HG03039 (cell line): ENCODE measurements at regions not wholly inside any gene's neighbourhood (a gene's known extent, or its start where the extent isn't known, plus 50 kb on each side); places are given as distances from the start of the nearest gene placed in this dataset.
"Not testable (repeated sequence)": the region's sequence is repeated elsewhere in the genome, so short reads cannot be mapped to it uniquely, and the experiment has no call there.

ENCODE experiments used
- ATAC-seq: cut with Tn5 transposase; IDR thresholded peaks from one replicate; pipeline ENCODE4 v1.9.1; 2021; ENCODE audit warnings: mild to moderate bottlenecking, moderate library complexity; ENCODE audit not compliant: unreplicated experiment

- no peak for ATAC-seq
Observed at GRCh38 chr6:164408868-164409267, 900.5 kb downstream of the C6orf118 start.

- no peak for ATAC-seq
Observed at GRCh38 chr6:164404812-164405488, 904.5 kb downstream of the C6orf118 start.

- ATAC-seq: no peak
Observed at GRCh38 chr6:164401871-164402270, 907.5 kb downstream of the C6orf118 start.

GRCh38 chr6:164398647-164399046 is 910.8 kb downstream of the C6orf118 start:
- ATAC-seq: no peak

- ATAC-seq: no peak
Observed at GRCh38 chr6:164396071-164397047, 913.0 kb downstream of the C6orf118 start.

- ATAC-seq: no peak
Observed at GRCh38 chr6:164379795-164380194, 929.6 kb downstream of the C6orf118 start.

GRCh38 chr6:164378330-164378729 is 931.1 kb downstream of the C6orf118 start:
- ATAC-seq: no peak

- ATAC-seq: no peak
Observed at GRCh38 chr6:164377348-164377918, 932.0 kb downstream of the C6orf118 start.

DNA sequence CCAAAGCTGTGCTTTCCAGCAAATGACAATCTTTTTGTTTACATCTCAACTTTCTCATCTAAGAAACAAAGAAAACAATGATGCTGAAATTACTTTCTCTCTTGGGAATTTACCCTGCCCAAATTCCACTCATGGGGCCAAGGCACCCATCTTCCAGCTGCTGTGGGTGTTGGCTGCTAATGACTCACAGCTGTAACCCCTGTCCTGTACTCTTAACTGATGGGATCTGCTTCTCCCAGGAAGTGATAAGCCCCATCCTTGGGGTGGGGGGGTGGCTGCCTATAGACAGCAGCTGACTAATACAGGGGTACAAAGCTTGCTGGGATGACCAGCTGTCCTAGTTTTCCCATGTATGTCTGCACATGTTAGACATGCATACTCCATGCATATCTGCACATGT is 938.6 kb downstream of the C6orf118 start:
- no peak for ATAC-seq

DNA sequence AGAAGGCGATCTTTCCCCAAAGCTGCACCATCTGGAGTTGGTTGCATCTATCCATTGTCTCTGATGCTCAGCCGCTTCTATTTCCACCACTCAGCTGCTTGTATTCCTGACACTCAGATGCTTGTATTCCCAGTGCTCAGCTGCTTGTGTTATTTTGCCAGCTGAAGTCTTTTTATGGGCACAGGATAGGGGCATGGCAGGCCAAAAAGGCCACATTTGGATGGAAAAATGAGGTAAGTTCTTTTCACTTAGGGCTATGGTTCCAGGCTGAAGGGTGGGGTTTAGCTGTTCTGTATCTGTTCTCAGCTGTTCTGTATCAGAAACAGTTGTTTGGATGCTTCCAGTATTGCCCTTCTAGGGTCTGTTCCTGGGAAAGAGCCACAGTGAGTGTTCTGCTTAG is 944.9 kb downstream of the QKI start:
- no peak for ATAC-seq

GRCh38 chr6:164359036-164359435 is 944.5 kb downstream of the QKI start:
- ATAC-seq: no peak

- no peak for ATAC-seq
Observed at GRCh38 chr6:164356814-164357213, 942.3 kb downstream of the QKI start.

DNA sequence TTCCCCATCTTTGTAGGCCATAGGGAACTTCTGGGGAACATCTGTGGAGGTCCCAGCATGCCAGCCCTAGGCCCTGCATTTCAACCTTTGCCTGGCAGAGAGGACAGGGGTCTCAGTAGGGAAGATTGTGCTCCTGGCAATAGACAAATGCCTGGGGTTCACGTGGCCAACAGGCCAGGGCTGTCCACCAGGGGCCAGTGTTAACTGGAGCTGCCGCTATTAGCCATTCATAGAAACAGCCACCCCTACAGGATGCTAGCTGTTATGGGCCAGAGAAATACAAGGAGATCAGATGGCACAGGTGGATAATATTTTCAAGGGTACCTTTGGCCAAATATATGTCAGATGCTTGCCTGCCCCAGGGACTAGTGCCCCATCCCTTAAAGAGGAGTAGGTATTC is 932.9 kb downstream of the QKI start:
- no peak for ATAC-seq

- no peak for ATAC-seq
Observed at GRCh38 chr6:164346631-164347030, 932.1 kb downstream of the QKI start.

GRCh38 chr6:164345806-164346496 is 931.4 kb downstream of the QKI start:
- no peak for ATAC-seq

GRCh38 chr6:164345327-164345726 is 930.8 kb downstream of the QKI start:
- ATAC-seq: no peak

- no peak for ATAC-seq
Observed at GRCh38 chr6:164344801-164345291, 930.3 kb downstream of the QKI start.

- not testable (repeated sequence) for ATAC-seq
Observed at GRCh38 chr6:164339442-164339841, 924.9 kb downstream of the QKI start.

GRCh38 chr6:164337925-164338397 is 923.4 kb downstream of the QKI start:
- no peak for ATAC-seq

DNA sequence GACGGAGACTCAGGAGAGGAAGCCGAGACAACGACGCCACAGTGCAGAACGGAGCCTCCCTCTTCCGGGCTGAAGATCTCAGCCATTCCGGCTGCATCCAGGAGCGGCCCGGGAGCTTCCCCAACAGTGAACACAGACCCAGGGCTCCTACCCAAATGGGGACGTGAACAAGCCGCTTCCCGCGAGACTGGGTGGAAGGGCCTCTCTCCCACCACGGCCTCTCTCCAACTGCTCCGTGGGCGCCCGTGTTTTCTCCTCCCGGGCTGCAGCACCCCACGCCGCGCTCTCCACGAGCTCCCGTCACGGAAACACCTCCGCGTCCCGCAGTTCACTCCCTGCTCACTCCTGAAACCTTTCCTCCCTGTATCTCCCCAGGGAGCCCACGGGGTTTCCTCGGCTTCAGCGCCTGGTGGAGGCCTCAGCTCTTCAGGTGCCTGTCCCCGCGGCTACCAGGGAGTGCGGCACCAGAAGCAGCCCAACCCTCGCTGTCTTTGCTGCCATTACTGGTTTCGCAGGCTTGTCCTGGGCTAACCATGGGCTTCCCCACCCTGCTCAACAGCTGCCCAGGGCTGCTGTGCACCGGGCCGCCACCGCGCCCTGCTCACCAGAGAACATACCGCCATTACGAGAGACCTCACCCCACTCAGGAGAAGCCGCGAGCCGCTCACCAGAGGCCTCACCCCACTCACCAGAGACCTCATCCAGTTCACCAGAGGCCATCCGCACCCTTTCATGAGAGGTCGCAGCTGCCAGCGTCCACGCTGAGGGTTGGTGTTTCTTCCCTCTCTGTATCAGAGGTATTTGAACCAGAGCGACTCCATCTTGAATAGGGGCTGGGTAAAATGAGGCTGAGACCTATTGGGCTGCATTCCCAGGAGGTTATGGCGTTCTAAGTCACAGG is 922.8 kb downstream of the QKI start:
- ATAC-seq: no peak
